Mucosa of descending colon (tissue), 3 donors: ENCODE measurements at regions not wholly inside any gene's neighbourhood (a gene's known extent, or its start where the extent isn't known, plus 50 kb on each side); places are given as distances from the start of the nearest gene placed in this dataset.

Experiments
- ATAC-seq: fragments of 200-7000 bp; cut with Tn5 transposase; one replicate; pipeline ENCODE4 v1.9.1; 2020; ENCODE audit warnings: mild to moderate bottlenecking, moderate library complexity
- DNase-seq, 3 donors: peaks; one replicate each; pipeline ENCODE4 v3.0.0-alpha.2; 2020
- H3K36me3 ChIP-seq: fragments of 200-600 bp; one replicate; pipeline ENCODE4 v1.8.0; 2021; ENCODE audit warnings: low read depth, mild to moderate bottlenecking
- H3K4me1 ChIP-seq: fragments of 200-600 bp; one replicate; pipeline ENCODE4 v1.8.0; 2021; ENCODE audit warnings: low read depth, mild to moderate bottlenecking
- H3K4me3 ChIP-seq: fragments of 200-600 bp; one replicate; pipeline ENCODE4 v1.8.0; 2021; ENCODE audit warnings: mild to moderate bottlenecking
- H3K9me3 ChIP-seq: fragments of 200-600 bp; one replicate; pipeline ENCODE4 v1.8.0; 2021; ENCODE audit warnings: mild to moderate bottlenecking
- CTCF ChIP-seq: fragments of 200-600 bp; IDR thresholded peaks from one replicate; pipeline ENCODE4 v1.8.0; 2022; ENCODE audit warnings: antibody characterized with exemption, mild to moderate bottlenecking
- intact Hi-C, 2 donors: fragments of 100-400 bp; cut with DNase I in 1 of 2; cut with micrococcal nuclease in 1 of 2; formaldehyde crosslinking; loops; one replicate each; pipeline versions ENCODE4 v1.11.0 to v1.11.1; 2022; cut with DNase I, micrococcal nuclease
- donor health status: DM: no; HTN: no; CAD: no; lungs with moderate emphysema.
- donor health status: DM: no; HTN: no; CAD: no.
- donor health status: DM: no; HTN: yes; CAD: no.

DNA sequence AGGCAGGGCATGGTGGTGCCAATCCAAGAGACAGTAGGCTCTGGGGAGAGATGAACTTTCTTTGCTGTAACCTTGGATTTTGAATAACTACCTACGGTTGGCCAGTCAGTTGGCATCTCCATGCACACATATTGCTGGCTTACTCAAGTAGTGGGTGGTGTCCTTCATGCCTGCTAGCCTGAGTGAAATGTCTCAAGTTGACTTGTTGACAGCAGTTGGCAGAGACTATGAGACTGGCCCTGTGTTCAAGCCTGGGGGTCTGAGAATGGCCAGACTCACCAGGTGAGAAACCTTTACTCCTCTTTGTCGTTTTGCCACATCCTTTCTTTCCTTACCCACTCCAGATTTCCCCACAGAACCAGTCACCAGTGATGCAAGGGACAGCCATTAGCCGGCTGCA, 173.3 kb downstream of the MID1IP1 start:
- DNase-seq (no peak), ATAC-seq (no peak)
- Histone ChIP-seq H3K9me3 (no peaks in the 10 kb centered on the region), H3K4me3 (no peak overlapping the region), H3K4me1 (no peaks in the 10 kb centered on the region), H3K36me3 (no peaks in the 10 kb centered on the region)
- no peak for TF ChIP-seq CTCF
- intact Hi-C loops: no loop called here

DNA sequence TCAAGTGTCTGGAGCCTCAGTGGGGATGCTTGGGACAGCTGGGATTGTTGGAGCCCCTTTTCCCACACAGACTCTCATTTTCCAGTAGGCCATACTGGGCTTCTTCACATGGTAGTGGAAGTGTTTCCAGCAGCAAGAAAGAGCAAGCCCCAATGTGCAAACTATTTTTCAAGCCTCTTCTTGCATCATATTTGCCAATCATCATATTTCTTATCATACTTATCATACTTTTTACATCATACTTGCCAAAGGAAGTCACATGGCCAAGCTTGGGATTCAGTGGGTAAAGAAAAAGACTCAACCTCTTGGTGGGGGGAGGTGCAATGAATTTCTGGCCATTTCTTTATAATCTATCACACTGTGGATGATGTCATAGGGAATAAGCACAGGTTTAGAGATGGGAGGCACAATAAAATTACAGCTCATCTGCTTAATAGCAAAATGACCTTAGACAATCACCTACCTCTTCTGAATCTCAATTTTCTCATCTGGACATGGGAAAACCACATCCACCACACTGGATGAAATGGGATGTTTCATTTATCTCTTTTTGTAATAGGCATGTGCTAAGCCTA, 174.2 kb downstream of the MID1IP1 start:
- Histone ChIP-seq H3K36me3 (no peaks in the 10 kb centered on the region), H3K9me3 (no peaks in the 10 kb centered on the region), H3K4me3 (no peak overlapping the region), H3K4me1 (no peaks in the 10 kb centered on the region)
- no peak for TF ChIP-seq CTCF
- DNase-seq: no peak
- intact Hi-C loops: no loop called here
- no peak for ATAC-seq

- no peak for DNase-seq
- Histone ChIP-seq H3K9me3 (no peaks in the 10 kb centered on the region), H3K4me1 (no peaks in the 10 kb centered on the region), H3K36me3 (no peaks in the 10 kb centered on the region), H3K4me3 (no peak overlapping the region)
- TF ChIP-seq CTCF: no peak
- ATAC-seq: peak; percentile 27
- intact Hi-C loops: no loop called here
These were observed 181.1 kb downstream of the MID1IP1 start for GRCh38 chrX:38982370-38982769.

DNA sequence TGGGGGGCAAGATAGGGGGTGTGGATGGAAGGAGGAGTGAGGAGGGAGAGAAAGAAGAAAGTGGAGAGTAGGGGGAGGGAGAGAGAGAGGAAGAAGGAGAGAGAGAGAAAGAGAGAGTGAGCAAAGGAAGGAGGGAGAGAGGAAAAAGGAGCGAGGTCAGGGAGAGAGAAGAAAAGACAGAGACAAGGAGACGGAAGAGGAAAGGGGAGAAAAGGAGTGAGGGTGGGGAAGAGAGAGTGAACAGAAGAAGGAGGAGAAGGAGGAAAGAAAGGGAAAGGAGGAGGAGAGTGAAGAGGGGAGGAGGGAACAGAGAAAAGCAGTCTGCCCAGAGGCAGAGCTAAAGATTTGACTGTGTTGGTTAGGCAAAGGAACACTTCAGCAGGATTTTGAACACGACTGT, 181.6 kb downstream of the MID1IP1 start:
- Histone ChIP-seq H3K4me3 (no peak overlapping the region), H3K4me1 (no peaks in the 10 kb centered on the region), H3K9me3 (no peaks in the 10 kb centered on the region), H3K36me3 (no peaks in the 10 kb centered on the region)
- intact Hi-C loops: no loop called here
- DNase-seq (no peak), ATAC-seq (no peak)
- no peak for TF ChIP-seq CTCF

- no peaks in the 10 kb centered on the region for H3K36me3 ChIP-seq
- intact Hi-C loops: no loop called here
- no peak for ATAC-seq
These were observed 184.1 kb downstream of the MID1IP1 start for GRCh38 chrX:38985375-38985774.

More at GRCh38 chrX:38985375-38985774, 184.1 kb downstream of the MID1IP1 start:
- no peak for DNase-seq
- Histone ChIP-seq H3K4me1 (no peaks in the 10 kb centered on the region), H3K9me3 (no peaks in the 10 kb centered on the region), H3K4me3 (no peak overlapping the region)
- no peak for TF ChIP-seq CTCF
